Endometrium (tissue), 2 donors: ENCODE measurements at regions not wholly inside any gene's neighbourhood (a gene's known extent, or its start where the extent isn't known, plus 50 kb on each side); places are given as distances from the start of the nearest gene placed in this dataset.

ENCODE experiments used
- FAIRE-seq: peaks from 2 replicates; lab custom pipeline; 2012; peaks lifted over from hg19 to GRCh38; lab: Jason Lieb, UNC
- donor health status: control.
- donor health status: control.

DNA sequence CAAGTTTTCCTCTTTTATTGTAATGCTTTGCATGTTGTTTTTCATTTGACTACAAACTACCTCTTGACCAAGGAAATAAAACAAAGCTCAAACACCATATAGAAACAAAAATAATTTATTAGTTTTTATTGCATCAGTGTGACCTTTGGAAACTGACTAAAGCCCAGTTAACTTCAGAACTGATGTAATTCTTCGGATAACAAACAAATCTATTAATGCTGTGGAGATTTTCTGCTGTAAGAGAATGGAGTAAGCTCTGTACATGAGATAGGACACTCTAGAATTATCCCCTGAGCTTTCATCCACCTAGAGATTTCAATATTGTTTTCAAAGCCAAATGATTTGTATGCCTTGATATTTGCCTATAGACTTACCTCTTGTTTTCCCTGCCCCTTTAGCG, 154.0 kb upstream of the KCNK2 start:
- no peak for FAIRE-seq

DNA sequence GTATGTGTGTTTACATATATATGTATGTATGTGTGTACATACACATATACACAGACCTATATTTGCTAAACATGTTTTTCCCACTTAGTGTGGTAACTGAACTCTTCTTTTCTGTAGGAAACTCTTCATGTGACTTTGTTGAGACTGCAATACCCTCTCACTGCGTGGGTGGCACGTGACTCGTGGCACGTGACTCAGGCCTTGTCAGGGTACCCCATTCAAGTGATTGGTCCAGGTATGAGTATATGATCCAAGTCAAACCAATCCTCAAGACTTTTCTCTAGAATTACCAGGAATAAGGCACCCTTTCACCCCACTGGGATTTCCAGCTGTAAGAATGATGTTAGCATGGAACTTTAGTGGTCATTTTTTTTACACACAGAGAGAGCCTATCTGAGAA, 149.2 kb upstream of the KCNK2 start:
- no peak for FAIRE-seq

DNA sequence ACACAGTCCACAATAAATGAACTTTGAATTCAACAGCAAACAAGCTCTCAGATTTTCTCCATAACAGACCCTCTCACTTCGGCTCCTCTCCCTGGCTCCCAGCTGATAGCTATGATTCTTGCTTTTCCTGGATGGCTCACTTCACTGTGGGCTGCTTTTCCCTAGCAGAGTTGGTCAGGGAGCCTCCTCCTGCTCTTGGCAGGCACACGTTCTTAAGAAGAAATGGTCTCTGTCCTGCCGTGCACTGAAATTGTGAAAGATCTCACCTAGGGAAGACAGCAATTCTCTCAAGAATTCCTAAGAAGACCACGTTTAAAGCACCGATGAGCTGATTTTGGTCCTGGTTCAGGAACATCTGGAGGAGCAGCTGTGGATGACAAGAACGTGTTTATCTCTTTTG, 148.5 kb upstream of the KCNK2 start:
- FAIRE-seq: no peak

DNA sequence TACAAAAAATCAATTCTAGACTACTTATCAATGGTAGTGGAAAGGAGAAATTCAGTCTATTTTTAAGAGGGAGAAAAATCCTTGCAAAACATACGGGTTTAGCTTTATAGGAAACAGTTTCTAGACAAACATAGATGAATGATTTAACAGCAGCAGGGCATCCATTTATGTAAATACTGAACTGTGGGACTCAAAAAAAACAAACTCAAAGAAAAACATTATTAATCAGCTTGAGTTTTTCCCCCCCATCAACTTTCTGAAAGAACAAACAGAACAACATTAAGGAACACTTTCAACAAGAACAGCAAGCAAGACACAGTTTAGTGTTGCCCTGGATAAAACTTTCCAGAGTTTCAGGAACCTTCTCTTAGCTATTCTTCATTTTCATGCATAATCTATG, 147.3 kb upstream of the KCNK2 start:
- FAIRE-seq: no peak

DNA sequence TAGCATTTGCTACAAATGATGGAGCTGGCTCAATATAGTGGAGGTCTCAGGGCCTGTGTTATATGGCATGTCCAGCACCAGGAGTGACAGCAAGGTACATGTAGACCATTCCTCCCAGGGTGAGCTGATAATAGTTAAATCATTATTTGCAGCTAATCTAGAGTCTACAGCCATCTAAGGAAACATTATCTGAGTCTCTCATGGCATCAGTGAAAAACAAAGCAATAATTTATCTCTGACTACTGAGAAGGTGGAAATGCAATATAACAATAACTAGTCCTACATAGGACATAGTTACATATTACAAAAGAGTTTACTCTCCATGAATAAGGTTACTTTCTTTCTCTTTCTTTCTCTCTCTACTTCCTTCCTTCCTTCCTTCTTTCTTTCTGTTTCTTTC, 143.4 kb upstream of the KCNK2 start:
- no peak for FAIRE-seq

DNA sequence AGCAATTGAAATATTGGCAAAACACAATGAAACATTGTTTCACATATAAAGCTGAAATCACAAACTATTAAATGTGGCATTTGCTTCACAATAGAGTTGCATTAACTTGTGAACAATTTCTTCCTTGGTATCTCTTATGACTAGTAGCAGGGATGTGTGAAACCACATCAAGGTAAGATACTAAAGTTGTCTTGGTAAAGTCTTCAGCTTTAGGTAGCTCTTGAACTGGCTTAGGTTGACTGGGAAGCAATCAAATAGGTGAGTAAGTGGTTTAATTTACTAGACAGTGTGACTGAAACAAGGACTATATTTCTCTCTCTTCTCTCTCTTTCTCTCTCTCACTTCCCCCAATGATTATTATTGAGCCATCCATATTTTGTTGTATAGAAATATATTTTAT, 141.5 kb upstream of the KCNK2 start:
- FAIRE-seq: no peak

DNA sequence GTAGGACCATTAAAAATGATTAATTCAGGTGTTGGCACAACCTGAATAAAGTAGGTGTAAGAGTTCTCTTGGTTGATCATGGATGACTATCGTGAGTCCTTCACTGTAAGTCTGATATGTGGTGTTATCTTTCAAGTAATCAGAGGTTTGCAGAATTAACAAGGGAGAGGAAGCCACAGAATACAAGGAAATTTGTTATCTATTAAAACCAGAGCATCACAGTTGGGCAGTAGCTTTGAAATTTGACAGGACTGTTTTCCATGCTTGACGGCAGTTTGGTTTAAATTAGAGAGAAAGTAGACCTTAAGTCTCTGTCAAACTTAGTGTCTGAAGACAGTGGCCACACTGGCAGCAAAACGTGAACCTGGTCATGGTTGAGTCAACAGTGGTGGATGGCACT, 139.5 kb upstream of the KCNK2 start:
- no peak for FAIRE-seq

DNA sequence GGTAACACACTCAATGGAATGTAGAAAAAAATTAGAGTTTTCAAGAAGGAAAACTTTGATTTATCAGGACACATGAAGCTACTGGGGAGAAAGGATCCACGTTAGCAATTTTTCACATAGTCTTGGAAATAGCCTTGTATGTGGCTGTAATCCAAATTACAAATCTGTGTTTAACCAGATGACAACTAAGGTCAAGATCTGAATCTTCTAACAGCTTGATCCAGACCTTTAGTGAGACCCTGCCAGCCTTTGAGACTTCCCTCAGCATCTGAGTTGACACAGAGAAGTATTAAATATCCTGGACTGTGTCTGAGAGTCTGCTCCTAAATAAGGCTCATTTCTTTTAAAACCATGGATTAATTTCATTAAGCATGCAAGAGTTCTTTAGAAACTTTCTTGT, 135.9 kb upstream of the KCNK2 start:
- no peak for FAIRE-seq

DNA sequence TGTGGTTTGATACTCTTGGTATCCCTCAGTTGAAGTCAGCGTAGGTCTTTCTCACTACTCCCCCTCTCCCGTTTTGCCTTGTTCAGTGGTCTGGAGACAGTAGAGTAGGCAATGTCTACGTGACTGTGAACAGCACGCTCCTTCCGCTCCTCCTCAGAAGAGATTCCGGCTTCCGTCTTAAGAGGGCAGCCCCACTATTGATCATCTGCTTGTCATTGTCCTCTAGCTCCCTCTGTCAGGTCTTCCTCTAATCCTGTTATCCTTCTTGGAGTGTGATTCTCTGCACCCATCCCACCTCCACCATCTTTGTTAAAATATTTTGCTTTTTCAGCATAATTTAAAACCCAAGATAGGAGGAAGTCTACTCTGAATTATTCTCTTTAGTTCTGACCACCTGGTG, 129.9 kb upstream of the KCNK2 start:
- FAIRE-seq: no peak

DNA sequence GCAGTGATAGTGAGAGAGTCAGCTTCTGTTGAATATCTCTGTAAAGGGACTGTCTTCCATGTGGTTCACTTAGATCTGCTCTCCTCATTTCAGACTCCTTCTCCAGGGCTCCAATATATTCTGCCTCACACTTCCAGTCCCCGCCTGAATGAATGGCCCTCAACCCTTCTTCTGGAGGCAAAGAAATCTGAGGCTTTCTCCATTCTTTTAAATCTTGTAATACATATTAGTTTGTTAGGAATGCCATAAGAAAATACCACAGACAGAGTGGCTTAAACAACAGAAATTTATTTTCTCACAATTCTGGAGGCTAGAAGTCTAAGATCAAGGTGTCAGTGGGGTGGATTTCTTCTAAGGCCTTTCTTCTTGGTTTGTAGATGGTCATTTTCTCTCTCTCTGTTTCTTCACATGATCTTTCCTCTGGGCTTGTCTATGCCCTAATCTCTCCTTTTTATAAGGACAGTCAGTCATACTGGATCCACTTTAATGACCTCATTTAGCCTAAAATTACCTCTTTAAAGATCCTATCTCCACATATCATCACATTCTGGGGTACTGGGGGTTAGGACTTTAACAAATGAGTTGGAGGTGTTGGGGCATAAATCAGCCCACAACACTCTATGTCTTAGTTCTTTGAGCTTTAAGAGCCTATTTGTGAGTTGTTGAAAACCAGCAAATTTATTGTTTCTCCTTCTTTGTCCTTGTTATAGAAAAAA, 128.5 kb upstream of the KCNK2 start:
- no peak for FAIRE-seq

DNA sequence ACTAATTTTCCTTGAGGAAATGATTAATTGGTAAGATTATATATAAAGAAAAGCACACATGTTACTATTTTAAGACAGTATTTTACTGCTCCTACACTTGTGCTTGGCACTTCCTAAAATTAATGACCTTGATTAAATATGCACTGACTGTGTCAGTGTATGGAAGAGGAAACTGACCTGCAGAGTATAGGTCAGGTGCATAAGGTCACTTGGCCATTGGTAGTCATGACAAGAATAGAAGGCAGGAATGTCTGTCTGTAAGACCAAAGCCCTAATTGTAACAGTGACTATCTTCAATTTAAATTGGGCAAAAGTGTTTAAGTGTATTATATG, 128.0 kb upstream of the KCNK2 start:
- FAIRE-seq: no peak

DNA sequence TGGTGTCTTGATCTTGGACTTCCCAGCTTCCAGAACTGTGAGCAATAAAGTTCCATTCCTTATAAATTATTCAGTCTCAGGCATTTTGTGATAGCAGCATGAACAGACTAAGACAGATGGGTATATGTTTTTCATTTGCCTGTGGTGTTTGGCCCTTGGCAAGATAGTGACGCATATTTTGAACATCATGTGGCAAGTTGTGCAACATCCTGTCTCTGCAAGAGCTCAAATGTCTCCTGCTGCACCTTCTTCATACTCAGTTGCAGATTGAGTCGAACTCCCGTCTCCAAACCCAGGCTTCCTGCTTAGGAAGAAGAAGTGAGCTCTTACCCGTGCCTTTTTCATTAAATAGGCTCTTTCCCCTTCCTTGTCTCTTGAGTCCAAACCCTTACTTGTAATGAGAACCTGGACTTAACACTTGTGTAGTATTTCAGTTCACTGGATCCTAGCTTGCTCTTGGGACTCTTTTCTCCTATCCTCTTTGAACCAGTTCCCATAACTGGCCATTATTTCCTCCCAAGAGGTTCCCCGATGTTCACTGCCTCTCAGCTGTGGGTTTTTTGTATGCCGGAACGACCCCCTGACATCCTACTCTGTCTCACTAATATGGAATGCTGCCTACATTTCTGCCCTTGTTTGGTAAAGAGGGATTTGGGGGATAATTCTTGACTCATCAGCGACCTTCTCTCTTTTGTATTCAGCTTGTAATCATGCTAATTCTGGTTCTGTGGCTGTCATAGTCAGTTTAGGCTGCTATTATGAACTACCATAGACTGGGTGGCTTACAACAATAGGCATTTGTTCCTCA, 125.0 kb upstream of the KCNK2 start:
- no peak for FAIRE-seq

DNA sequence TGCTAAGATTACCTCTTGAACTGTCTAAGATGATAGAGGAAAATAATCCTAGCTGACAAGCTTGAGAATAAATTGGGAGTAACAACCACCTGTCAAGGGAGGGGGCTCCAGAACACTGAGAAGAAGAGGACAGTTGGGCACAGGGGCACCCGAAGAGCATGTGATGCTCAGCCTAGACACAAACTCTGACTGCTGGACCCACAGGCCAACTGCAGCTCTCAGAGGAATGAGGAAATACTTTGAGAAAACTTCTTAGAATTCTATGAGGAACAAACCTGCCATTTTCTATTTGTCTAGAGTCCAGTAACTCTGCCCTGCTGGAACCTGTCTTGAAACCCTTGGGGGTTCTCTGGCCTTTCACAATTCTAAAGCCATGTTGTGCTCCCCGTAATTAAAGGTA, 124.1 kb upstream of the KCNK2 start:
- no peak for FAIRE-seq

DNA sequence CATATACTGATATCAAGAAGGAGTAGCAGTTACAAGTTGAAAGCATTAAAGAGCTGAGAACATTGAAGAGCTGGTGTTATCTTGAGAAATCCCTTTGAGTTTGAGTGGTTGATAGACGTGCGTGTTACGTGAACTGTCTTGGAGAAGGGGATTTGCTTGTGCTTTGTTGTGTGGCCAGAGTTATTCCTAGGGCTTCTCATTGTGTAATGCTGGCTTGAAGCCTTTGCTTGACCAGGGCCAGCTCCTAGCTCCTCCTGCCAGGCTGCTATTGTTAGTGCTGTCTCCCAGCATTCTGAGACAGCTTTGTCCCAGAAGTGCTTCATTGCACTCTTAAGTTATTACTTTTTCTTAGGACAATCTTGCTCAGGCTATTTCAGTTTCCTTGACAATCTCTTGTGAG, 116.2 kb upstream of the KCNK2 start:
- no peak for FAIRE-seq

DNA sequence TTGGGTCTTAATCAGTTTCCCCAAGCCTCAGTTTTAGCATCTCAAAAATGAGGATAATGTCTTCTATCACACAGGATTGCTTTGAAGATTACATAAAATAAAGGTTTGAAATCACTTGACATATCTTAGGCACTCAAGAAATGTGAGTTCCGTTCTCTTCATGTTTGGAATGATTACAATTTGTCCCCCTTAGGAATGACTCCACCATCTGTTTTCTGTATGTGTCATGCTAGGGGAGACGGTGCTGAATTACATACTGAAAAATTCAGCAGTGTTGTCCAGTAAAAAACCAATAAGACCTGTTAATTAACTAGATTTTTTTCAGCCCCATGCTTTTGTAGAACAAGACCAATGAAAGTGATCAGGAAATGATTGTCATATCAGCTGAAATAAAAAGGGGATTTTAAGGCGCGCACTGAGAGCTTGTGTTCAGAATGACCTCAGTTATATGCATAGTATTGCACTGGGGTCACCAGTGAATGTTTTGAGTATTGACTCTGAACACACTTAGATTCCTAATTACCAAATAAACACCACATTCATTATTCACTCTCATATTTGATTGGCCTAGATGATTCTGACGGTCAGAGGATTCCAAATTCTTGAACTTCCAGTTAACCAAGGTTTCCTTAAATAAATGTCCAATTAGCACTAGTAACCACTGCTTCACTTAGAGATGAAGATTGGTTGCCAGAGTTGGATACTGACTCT, 114.5 kb upstream of the KCNK2 start:
- FAIRE-seq: no peak

DNA sequence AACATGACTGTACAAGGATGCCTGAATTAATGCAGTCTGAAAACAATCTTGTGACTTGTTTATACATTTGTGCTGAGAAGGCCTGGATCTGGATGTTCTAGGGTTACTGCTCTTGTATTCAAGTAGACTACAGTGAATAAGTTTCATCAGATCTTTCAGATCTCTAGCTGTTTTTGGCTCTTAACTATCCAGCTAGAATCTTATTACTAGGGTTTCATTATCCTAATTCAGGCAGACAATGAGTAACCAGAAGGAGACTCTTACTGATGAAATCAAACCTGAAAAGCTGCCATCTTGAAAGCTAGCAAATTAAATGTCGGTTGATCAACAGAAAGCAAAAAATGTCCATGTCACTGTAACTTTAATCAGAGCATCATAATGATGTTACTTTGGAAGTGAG, 112.5 kb upstream of the KCNK2 start:
- no peak for FAIRE-seq

DNA sequence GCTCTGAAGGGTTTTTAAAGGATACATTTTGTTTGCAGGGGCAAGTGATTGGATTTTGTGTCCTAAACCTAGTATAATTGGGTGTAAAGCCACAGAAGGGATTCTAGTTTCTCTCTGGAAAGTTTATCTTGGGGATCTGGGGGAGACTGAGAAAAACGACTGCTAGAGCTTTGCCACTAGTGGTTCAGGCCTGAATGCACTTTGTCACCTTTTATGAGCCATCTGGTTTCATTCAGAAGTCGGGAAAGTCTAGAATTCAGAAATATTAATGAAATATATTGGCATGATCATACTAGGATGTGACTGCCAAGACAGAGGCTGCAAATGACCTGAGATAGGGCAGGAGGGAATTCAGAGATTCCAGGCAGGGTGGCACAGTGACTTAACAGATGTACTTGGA, 111.5 kb upstream of the KCNK2 start:
- FAIRE-seq: no peak

DNA sequence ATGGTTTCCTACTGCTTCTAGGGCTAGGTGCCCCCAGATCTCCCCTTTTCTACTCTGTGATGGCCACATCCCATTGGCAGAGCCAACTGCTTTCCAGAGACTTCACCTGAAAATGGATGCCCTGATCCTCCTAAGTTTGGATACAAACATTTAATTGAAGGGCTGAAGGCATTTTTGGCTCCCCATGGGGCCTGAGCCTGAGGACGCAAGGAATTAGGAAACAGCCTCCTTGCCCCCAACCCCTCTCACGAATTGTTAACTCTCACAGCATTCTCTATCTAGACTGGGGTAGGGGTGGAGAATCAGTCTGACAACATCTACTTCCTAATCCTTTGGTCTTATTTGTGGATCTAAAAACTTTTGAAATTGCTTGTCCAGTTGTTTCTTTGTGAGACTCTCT, 108.5 kb upstream of the KCNK2 start:
- FAIRE-seq: no peak

DNA sequence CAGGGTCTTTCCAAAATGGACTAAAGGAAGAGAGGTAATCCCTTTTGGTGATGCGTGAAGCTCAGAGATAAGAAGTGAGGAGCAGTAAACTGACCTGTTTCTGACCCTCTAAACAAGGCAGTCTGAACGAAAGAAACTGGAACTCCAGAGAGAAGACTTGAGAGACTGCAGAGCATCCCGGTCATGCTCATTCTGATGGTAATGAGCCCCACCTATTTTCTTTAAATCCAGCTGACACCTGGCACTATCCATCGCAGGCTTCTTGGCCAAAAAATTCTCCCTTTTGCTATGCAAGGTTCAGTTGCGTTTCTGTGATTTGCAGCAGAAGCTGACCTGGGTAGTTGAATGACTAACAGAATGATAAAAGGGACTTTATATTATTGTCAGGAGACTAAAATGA, 105.9 kb upstream of the KCNK2 start:
- FAIRE-seq: no peak

DNA sequence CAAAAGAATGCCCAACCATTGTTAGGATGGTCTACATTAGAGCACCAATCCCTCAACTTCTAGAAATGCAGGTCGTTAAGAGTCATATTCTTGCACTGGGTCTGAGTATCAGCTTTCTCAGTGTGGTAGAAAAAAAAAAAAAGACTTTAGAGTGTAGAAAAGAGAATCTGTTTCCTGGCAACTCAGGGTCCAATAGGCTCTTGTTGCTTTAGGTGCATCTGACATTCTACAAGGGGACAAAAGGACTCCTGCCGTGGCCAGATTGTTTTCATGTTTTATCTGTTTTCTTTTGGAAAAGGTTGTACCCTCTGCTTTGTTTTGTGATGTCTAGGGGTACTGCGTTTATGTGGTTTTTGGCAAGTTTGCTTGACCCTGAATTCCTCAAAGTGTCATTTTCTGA, 105.4 kb upstream of the KCNK2 start:
- FAIRE-seq: no peak

DNA sequence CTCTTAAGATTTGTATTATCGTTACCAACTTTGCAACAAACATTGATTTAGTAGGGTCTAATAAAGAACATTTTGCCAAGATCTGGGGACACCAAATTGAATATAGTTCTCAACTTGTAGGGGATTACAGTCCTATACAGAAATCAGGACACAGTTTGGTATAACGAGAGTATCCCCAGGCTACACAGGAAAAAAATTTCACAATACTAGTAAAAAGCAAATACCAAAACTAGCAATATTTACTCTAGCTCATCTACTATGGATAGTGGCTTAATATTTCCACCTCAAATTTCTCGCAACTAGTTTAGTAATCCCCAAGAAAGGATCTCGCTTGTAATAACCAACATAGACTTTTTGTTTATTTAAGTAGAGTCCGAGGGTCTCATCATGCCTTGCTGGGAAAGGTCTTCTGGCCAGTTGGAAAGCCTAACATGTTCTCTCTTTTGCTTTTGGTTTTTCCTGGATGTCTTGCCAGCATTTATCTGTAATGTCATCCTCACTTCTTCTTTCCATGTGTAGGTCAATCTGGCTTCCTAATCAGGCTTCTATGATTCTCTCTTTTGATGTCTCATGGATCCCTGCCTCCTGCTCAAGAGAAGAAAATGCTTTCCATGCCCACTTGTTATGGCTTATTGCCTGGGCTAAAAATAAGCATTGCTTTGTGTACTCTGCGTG, 104.7 kb upstream of the KCNK2 start:
- no peak for FAIRE-seq

DNA sequence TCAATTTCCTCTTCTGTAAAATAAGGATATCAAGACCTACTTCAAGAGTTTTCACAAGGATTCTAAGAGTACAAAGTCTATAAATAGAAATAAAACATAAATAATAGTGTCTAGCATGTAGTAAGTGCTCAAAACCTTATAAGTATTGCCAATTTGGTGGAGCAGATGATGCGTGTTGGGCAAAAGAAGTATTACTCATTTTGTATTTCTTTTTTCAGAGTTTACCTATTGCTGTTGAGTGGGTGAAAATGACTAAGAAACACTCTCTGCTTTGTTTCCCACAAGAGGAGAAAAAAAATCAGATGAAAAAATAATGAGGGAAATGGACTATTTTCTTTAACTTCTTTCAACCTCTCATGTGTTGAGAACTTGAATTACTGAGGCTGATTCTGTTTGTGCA, 103.3 kb upstream of the KCNK2 start:
- FAIRE-seq: no peak

DNA sequence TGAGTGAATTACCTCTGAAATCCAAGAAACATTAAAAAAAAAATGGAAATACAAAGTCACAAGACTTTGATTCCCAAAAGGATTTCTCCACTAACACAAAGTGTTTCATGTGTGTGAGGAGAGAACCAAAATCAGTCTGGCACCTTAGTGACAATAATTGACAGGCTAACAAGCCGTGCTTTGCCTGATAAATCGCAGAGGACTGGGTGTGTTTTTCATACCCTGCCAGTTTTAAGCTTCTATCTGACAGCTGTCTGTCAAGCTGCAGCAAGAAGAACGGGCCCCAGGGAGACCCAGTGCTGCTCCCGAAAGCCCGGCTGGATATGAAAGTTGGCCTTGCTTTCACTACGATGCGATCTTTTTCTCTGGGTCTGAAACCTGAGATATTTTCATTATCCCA, 101.6 kb upstream of the KCNK2 start:
- no peak for FAIRE-seq
